Renal pelvis (tissue), 1 donor: ENCODE measurements at regions not wholly inside any gene's neighbourhood (a gene's known extent, or its start where the extent isn't known, plus 50 kb on each side); places are given as distances from the start of the nearest gene placed in this dataset.
"Not testable (repeated sequence)": the region's sequence is repeated elsewhere in the genome, so short reads cannot be mapped to it uniquely, and the experiment has no call there.

Experiments used
- DNase-seq: peaks from one replicate; pipeline ENCODE4 v3.0.0-alpha.2; 2013

DNA sequence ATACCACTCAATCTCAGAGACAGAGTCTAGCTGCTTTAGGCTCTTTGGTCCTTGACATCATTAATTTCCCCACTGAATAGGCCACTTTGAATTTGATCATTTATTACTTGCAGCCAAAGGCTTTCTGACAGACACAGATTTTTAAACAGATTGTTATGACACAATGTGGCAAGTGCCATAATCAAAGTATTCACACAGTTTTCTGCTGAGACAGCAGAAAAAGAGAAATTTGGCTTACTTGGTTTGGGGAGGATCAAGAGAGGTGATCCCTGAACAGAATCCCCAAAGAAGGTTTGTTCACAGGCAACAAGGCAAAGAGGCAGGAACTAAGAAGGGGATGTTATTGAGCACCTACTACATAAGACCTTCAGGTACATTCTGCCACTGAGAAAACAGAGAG lies 138.0 kb upstream of the TOP1 start:
- no peak for DNase-seq

DNA sequence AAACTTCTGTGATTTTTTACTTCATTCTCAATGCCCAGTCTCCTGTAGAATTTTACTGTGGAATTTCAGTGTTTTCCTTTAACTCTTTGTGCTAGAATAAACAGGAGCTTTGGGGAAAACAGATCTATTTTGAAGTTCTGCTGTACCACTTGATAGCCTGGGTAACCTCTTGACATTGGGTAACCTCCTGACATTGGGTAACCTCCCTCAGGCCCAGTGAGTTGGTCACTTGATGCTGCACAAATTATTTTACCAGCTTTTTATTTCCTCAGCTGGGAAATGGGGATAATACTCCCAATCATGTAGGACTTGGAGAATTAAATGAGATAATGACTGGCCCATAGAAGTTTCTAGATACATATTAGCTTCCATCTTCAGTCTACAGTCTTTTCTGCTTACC lies 137.3 kb upstream of the TOP1 start:
- no peak for DNase-seq

DNA sequence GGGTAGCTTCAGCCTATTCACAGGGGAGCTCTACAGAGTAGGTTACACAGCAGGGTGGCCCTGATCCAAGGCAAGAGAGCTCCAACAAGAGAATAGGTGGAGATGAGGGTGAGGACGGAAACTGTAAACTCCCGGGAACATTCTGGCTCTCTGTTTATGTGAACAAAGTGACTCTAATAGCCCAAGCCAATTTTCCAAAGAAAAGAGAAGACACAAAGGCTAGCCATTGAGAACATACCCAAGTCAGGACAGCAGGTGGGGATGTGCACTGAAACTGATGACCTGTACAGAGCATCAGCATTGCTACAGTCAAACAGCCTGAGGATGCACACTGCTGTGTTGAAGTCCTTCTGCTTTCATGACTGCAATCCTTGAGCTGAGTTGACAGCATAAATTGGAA lies 136.0 kb upstream of the TOP1 start:
- no peak for DNase-seq

- no peak for DNase-seq
Observed at GRCh38 chr20:40893610-40894236, 134.9 kb upstream of the TOP1 start.

DNA sequence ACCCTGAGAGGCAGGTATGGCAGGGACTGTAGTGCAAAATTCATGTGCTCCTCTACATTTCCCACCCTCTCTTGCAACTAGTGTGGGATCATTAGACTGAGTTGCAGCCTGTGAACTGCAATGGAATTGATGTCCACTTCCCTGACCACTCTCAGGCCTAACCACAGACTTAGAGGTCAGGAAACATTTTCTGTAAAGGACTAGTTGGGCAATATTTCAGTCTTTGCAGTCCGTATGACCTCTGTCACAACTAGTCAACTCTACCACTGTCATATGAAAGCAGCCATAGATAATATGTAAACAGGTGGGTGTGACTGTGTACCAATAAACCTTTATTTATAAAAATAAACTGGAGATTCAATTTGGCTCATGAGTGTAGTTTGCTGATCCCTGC lies 134.4 kb upstream of the TOP1 start:
- DNase-seq: no peak

GRCh38 chr20:40895182-40895581 lies 133.4 kb upstream of the TOP1 start:
- DNase-seq: peak; percentile 39

DNA sequence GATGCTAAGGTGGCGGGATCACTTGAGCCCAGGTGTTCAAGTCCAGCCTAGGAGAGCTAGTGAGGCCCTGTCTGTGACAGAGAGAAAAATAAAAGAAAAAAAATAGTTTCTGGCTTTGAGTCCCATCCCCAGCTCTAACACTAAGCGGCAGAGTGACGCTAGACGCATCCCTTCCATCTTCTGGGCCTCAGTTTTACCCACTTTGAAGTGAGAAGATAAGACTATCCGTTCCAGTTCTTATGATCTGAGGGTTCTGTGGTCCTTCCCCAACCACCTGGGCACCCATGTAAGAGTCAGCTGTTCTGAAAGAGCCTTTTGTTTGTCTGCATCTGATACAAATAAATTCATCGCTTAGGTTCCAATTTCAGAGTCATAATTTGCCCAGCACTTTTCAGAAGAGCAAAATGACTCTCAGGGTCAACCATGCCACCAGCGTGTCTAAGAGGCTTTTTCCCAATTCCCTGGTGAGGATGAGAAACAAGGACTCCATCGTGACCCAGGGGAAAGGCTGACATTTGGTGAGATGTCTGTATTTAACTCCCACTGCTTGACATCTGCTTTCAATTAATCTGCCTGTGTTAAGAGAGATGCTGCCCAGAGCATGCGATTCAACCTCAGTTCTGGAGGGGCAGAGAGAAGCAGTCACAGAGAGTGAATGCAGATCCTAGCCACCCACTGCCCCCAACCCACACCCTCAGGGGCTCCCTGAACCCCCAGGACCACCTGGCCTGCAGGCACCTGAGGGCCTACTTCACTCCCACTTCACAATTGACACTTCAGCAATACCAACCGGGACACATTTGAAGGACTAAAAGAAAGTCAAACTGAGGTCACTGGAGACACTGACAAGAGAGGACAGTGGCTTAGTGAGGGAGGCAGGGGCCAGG lies 131.6 kb upstream of the TOP1 start:
- DNase-seq: no peak

- no peak for DNase-seq
Observed at GRCh38 chr20:40899344-40899743, 129.3 kb upstream of the TOP1 start.

DNA sequence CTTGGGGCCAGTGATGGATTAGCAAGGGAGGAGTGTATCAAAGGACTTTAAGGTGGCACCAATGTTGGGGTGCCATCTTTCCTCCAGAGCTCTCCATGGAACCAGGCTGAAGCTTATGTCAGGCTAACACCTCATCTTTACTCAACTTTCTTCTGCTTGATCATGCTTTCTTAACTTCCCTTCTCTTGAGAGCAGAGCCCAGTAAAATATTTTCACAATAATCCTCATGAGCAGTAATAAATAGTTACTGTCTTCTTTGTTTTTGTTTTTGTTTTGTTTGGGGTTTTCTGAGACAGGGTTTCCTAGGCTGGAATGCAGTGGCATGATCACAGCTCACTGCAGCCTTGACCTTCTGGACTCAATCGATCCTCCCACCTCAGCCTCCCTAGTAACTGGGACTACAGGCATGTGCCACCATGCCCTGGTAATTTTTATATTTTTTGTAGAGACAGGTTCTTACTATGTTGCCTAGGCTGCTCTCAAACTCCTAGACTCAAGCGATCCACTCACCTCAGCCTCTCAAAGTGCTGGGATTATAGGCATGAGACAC lies 127.9 kb upstream of the TOP1 start:
- DNase-seq: no peak

DNA sequence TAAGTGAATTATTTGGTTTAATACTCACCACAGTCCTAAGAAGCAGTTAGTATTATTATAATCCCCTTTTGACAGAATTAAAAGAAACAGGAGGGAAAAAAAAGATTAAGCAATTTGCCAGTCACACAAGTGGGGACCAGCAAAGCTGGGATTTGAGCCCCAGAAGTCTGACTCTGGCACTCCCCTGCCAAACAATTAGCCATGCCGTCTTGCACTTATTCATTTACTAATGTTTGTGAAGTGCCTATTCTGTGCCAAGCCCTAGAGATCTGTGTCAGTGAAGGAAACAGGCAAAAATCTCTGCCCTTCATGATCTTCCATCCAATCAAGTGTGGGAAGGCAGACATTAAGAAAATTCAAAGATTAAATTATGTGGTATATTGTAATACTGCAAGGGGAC lies 126.0 kb upstream of the TOP1 start:
- DNase-seq: no peak

DNA sequence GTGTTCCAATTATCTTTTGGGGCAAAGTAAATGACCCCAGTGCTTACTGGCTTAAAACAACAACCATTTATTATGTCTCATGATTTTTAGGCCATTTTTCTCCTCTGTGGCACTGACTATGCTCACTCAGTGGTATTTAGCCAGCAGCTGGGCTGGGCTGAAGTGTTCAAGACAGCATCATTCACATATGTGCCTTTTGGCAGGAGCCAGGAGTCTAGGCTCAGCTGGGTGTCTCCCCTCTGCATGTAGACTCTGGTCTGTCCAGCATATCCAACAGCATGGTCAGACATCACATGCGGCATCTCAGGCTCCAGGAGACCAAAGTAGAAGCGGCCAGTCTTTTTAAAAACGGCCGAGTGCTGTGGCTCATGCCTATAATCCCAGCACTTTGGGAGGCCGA lies 120.3 kb upstream of the TOP1 start:
- DNase-seq: no peak

DNA sequence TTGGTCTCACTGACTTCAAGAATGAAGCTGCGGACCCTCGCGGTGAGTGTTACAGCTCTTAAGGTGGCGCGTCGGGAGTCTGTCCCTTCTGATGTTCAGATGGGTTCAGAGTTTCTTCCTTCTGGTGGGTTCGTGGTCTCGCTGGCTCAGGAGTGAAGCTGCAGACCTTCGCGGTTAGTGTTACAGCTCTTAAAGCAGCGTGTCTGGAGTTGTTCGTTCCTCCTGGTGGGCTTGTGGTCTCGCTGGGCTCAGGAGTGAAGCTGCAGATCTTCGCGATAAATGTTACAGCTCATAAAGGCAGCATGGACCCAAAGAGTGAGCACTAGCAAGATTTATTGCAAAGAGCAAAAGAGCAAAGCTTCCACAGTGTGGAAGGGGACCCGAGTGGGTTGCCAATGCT lies 119.1 kb upstream of the TOP1 start:
- DNase-seq: not testable (repeated sequence)

DNA sequence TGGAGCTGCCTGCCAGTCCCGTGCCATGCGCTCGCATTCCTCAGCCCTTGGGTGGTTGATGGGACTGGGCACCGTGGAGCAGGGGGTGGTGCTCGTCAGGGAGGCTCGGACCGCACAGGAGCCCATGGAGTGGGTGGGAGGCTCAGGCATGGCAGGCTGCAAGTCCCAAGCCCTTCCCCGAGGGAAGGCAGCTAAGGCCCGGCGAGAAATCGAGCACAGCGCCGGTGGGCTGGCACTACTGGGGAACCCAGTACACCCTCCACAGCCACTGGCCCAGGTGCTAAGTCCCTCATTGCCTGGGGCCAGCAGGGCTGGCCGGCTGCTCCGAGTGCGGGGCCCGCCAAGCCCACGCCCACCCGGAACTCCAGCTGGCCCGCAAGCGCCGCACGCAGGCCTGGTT lies 118.2 kb upstream of the TOP1 start:
- not testable (repeated sequence) for DNase-seq

DNA sequence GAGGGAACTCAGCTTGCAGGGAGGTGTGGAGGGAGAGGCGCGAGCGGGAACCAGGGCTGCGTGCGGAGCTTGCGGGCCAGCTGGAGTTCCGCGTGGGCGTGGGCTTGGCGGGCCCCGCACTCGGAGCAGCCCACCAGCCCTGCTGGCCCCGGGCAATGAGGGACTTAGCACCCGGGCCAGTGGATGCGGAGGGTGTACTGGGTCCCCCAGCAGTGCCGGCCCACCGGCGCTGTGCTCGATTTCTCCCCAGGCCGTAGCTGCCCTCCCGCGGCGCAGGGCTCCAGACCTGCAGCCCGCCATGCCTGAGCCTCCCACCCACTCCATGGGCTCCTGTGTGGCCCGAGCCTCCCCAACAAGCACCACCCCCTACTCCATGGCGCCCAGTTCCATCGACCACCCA lies 117.5 kb upstream of the TOP1 start:
- DNase-seq: not testable (repeated sequence)

DNA sequence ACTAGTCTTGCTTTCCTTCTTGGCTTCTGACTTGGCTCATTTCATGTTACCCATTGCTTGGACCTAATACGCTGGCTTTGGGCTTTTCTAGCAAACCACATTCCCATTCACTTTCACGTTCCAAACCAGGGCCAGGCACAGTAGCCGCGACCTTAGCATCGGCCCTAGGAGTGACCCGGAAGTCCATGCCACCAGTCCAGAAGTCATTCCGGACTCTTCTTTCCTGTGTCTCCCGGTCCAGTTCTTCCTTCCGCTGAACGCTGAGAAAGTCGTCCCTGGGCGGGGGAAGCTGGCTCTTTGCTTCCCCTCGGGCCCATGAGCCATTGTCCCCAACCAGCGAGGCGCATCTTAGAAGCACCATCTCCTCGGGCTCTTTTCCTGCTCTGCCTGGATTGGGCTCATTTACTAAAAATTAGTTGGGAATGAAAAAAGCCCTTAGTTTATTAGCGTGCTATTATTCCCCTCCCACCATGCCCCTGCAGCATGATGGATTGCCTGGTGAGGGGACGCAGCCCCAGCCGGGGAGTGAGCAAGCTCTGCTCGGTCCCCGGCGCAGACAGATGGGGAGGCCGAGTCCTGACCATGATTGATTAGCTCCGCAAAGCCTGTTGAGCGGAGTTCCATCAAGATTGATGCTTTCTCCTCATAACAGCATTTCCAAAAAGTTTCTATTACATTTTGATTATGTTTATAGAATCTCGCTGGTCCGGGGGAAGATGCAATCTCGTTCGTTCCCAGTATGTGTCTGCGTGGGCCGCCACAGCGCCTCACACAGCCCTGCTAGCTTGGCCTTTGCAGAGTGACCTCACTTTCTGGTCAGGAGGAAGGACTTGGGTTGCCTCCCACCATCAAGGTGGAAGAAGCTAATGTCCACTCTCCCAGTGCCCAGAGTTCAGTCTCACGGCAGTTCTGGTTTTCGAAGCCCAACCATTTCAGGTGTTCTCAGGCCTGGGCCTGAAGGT lies 115.1 kb upstream of the TOP1 start:
- no peak for DNase-seq

DNA sequence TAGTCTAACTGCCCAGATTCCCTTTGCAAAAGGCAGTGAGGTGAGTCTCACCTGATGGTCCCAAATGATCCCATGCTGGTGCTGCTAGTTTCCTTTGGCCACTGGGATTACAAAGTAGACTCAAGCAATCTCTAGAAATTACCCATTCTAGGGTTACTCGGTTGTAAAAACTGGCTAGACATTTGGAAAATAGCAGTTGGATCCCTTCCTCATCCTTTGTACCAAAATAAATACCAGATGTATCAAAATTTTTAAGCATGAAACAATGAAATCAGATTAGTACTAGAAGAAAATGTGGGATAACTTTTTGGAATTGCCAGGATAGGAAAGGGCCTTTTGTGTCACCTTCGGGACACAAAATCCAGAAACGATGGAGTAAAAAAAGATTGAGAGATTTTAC lies 112.9 kb upstream of the TOP1 start:
- no peak for DNase-seq

DNA sequence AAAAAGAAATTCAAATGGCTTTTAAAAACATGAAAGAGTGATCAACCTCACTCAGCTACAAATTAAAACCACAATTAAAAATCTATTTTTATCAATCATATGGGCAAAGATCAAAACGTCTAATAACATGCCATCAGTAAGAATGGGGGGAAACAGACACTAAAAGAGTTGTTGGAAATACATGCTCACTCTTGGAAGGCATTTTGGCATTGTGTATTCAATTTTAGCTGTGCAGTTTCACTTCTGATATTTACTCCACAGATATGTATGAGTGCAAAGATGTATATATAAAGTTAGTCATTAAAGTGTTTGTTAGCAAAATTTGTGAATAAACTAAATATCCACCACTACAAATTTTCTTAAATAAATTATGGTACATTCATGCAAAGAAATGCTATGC lies 112.3 kb upstream of the TOP1 start:
- no peak for DNase-seq

DNA sequence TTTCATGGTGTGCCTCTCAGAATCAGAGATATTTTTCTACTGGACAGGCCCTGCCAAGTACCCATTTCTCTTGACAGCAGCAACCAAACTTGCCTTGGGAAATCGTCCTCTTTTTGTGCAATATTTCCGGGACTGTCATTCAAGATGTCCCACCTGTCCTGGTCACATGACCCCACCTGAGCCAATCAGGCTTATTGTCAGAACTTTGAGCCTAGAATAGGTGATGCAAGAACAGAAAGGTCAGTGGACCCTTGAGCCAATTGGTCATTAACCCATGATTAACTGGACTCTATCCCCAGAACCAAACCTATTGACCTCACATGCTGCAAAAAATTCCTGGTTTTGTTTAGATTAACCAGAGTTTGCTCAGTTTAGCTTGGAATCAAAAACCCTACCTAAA lies 108.3 kb upstream of the TOP1 start:
- DNase-seq: no peak

- no peak for DNase-seq
Observed at GRCh38 chr20:40922865-40923264, 105.8 kb upstream of the TOP1 start.

DNA sequence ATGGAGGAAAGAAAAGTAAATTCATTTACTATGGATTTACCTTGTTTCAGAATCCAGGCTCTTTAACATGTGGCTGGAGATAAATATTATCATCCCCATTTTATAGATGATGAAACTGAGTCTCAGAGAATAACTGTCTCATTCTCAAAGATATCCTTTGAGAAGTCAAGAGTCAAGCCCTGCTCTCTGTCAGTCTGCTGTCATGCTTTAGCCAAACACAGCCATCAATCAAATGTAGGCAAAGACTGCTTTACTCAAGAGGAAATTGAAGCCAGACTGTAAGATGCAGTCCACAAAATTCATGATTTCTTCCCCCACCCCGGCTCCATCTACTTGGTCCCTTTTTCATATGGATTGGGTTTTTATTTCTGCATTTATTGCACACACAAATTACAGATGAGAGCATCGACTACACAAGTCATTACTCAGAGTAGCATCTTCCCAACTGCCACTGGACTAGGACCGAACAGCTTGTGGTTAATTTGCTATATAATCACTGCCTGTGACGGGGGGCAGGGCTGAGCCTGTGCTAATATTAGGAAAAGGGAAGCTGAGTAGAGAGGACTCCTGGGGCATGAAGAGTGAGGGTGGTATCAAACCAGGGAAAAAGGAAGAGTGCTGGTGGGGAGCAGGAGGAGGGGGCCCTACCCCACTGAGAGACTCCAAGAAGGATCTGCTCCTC lies 102.7 kb upstream of the TOP1 start:
- DNase-seq: no peak

DNA sequence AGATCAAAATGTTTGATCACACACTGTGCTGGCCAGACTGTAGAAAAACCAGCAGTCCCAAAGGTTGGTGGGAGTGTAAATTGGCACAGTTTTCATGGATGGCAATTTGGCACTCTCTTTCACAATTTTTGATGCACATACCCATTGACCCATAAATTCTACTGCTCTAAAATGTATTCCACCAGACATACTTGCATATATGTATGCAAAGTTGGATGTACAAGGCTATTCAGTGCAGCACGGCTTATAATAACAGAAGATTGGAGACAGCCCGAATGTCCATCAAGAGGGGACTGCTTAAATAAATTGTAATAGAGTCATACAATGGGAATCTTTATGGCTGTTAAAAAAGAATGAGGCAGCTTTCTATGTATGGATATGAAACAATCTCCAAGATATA lies 101.7 kb upstream of the TOP1 start:
- DNase-seq: no peak

- DNase-seq: no peak
Observed at GRCh38 chr20:40930561-40930960, 98.1 kb upstream of the TOP1 start.
